ENCODE measurements at regions not wholly inside any gene's neighbourhood (a gene's known extent, or its start where the extent isn't known, plus 50 kb on each side); places are given as distances from the start of the nearest gene placed in this dataset.
A peak's percentile ranks its signal among the peaks of the same experiment; 100 is the strongest.
"Not testable (repeated sequence)": the region's sequence is repeated elsewhere in the genome, so short reads cannot be mapped to it uniquely, and the experiment has no call there.

DNA sequence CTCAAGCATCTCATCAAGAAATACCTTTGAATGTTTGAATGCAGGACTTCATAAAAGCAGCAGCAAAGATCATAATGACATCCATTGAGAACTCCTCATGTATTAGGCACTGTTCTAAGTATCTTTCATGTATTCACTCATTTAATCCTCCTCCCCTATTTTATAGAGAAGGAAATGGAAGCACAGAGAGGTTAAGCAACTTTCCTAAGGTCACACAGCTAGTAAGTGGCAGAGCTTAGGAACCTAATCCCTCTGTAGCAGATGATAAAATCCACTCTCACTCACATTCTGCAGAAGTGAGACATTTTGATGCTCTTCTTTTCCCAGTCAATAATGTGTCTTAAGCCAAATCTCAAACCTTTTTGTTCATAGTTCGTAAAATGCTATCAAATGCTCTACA lies 350.8 kb upstream of the C16orf82 start:
- H3K4me3 ChIP-seq (ENCODE audit: low read depth, low read length): no peak overlapping the region
- TF ChIP-seq MYC (IDR thresholded peaks at IDR 0.05; ENCODE audit: low read depth, low read length) (no peak), POLR2A (IDR thresholded peaks at IDR 0.05; ENCODE audit: extremely low read depth, insufficient read length) (no peak)
- TF ChIP-seq, protein P1, sequence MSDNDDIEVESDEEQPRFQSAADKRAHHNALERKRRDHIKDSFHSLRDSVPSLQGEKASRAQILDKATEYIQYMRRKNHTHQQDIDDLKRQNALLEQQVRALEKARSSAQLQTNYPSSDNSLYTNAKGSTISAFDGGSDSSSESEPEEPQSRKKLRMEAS (IDR thresholded peaks at IDR 0.05; ENCODE audit: low read depth, low read length): no peak
- TF ChIP-seq, protein P2, sequence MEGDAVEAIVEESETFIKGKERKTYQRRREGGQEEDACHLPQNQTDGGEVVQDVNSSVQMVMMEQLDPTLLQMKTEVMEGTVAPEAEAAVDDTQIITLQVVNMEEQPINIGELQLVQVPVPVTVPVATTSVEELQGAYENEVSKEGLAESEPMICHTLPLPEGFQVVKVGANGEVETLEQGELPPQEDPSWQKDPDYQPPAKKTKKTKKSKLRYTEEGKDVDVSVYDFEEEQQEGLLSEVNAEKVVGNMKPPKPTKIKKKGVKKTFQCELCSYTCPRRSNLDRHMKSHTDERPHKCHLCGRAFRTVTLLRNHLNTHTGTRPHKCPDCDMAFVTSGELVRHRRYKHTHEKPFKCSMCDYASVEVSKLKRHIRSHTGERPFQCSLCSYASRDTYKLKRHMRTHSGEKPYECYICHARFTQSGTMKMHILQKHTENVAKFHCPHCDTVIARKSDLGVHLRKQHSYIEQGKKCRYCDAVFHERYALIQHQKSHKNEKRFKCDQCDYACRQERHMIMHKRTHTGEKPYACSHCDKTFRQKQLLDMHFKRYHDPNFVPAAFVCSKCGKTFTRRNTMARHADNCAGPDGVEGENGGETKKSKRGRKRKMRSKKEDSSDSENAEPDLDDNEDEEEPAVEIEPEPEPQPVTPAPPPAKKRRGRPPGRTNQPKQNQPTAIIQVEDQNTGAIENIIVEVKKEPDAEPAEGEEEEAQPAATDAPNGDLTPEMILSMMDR (IDR thresholded peaks at IDR 0.05; ENCODE audit: low read depth, low read length): no peak
- DNase-seq (ENCODE audit: low read depth): no peak

- no peak overlapping the region for H3K4me3 ChIP-seq (ENCODE audit: low read depth, low read length)
- peak; percentile 1 for DNase-seq (ENCODE audit: low read depth)
- TF ChIP-seq POLR2A (IDR thresholded peaks at IDR 0.05; ENCODE audit: extremely low read depth, insufficient read length) (no peak), MYC (IDR thresholded peaks at IDR 0.05; ENCODE audit: low read depth, low read length) (no peak)
- TF ChIP-seq, protein P2 (IDR thresholded peaks at IDR 0.05; ENCODE audit: low read depth, low read length): no peak
- TF ChIP-seq, protein P1 (IDR thresholded peaks at IDR 0.05; ENCODE audit: low read depth, low read length): no peak
Measured at GRCh38 chr16:26717826-26718225, 348.9 kb upstream of the C16orf82 start.

- TF ChIP-seq, protein P1 (IDR thresholded peaks at IDR 0.05; ENCODE audit: low read depth, low read length): no peak
- TF ChIP-seq MYC (IDR thresholded peaks at IDR 0.05; ENCODE audit: low read depth, low read length) (no peak), POLR2A (IDR thresholded peaks at IDR 0.05; ENCODE audit: extremely low read depth, insufficient read length) (no peak)
- TF ChIP-seq, protein P2 (IDR thresholded peaks at IDR 0.05; ENCODE audit: low read depth, low read length): no peak
- DNase-seq (ENCODE audit: low read depth): no peak
Measured at GRCh38 chr16:26721290-26721689, 345.4 kb upstream of the C16orf82 start.

DNA sequence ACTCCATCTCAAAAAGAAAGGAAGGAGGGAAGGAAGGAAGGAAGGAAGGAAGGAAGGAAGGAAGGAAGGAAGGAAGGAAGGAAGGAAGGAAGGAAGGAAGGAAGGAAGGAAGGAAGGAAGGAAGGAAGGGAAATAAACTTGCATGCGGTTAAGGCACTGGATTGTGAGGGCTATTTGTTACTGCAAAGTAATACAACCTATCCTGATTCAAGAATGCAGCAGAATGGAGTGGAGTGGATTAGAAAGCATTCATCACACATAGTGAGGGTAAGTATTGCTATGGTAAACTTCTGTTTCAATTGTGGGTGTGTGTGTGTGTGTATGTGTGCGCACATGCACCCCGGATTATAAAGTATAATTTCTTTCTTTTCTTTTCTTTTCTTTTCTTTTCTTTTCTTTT lies 344.8 kb upstream of the C16orf82 start:
- not testable (repeated sequence) for H3K4me3 ChIP-seq (ENCODE audit: low read depth, low read length); DNase-seq (ENCODE audit: low read depth)

More at GRCh38 chr16:26721290-26721689, 345.4 kb upstream of the C16orf82 start:
- no peak overlapping the region for H3K4me3 ChIP-seq (ENCODE audit: low read depth, low read length)

DNA sequence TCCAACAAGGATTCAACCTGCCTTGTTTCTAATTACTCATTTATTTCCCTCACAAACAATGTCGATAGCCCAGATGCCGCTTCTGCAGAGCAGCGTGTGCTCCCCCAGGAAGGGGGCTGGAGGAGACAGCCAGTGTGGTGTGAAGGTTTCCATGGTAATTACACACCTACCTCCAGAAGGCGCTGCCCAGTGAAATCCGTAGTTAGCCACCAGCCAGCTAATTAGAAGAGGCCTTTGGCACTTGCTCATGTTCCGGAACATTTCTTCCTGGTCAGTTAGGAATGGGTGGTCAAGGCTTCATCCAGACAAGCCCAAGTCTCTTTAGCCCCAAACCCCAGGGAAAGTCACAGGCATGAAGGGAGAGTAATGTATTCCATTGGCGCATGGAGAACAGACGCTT lies 342.5 kb upstream of the C16orf82 start:
- TF ChIP-seq, protein P2 (IDR thresholded peaks at IDR 0.05; ENCODE audit: low read depth, low read length): no peak
- TF ChIP-seq, protein P1 (IDR thresholded peaks at IDR 0.05; ENCODE audit: low read depth, low read length): no peak
- TF ChIP-seq MYC (IDR thresholded peaks at IDR 0.05; ENCODE audit: low read depth, low read length): no peak
- no peak for TF ChIP-seq POLR2A (IDR thresholded peaks at IDR 0.05; ENCODE audit: extremely low read depth, insufficient read length)
- DNase-seq (ENCODE audit: low read depth): no peak
- H3K4me3 ChIP-seq (ENCODE audit: low read depth, low read length): no peak overlapping the region

- DNase-seq (ENCODE audit: low read depth): no peak
- no peak overlapping the region for H3K4me3 ChIP-seq (ENCODE audit: low read depth, low read length)
- TF ChIP-seq, protein P1 (IDR thresholded peaks at IDR 0.05; ENCODE audit: low read depth, low read length): no peak
- TF ChIP-seq, protein P2 (IDR thresholded peaks at IDR 0.05; ENCODE audit: low read depth, low read length): no peak
Measured at GRCh38 chr16:26727848-26728247, 338.9 kb upstream of the C16orf82 start.
